Rectal smooth muscle tissue (tissue), 1 donor: ENCODE measurements at regions not wholly inside any gene's neighbourhood (a gene's known extent, or its start where the extent isn't known, plus 50 kb on each side); places are given as distances from the start of the nearest gene placed in this dataset.

Experiments used
- H3K27ac ChIP-seq: one replicate; pipeline ENCODE4 v1.7.0; 2013; ENCODE audit warnings: low read depth, low read length, inconsistent platforms
- H3K27me3 ChIP-seq: one replicate; pipeline ENCODE4 v1.7.0; 2013; ENCODE audit warnings: low read length; ENCODE audit not compliant: control insufficient read depth, insufficient read depth
- H3K36me3 ChIP-seq: one replicate; pipeline ENCODE4 v1.7.0; 2013; ENCODE audit warnings: low read length; ENCODE audit not compliant: control insufficient read depth, insufficient read depth
- H3K4me1 ChIP-seq: one replicate; pipeline ENCODE4 v1.7.0; 2013; ENCODE audit warnings: low read length; ENCODE audit not compliant: control insufficient read depth, insufficient read depth
- H3K4me3 ChIP-seq: one replicate; pipeline ENCODE4 v1.7.0; 2013; ENCODE audit warnings: low read length
- H3K9ac ChIP-seq: one replicate; pipeline ENCODE4 v1.7.0; 2013; ENCODE audit warnings: low read length

DNA sequence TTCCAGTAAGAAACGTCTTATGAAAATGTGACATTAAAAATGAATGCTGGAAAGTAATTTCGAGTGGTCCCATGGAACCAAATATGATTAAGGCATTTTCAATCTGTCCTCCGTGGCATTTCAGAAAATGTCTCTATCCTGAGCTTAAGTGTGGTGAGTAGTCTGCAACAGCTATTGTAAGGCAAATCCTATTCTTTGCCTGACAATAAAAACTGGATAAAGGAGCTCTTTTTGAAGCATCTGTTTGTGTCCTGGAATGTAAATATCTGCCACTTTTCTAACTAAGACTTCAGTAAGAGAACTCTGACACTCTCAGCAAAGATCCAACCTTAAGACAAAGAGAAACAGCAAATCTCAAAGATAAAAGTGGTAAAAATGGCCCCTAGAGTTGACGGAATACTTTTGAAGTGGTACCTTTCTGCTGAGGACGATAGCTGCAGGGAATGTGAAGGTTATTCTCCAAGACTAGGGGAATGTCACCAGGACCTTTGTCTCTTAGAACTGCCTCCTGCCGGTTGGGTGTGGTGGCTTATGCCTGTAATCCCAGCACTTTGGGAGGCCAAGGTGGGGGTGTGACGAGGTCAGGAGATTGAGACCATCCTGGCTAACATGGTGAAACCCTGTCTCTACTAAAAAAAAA lies 486.7 kb upstream of the ZP4 start:
- H3K4me3 ChIP-seq = no peak overlapping the region
- H3K36me3 ChIP-seq = no peaks in the 10 kb centered on the region
- H3K27ac ChIP-seq = no peak overlapping the region
- no peaks in the 10 kb centered on the region for H3K27me3 ChIP-seq
- no peaks in the 10 kb centered on the region for H3K4me1 ChIP-seq
- no peak overlapping the region for H3K9ac ChIP-seq

DNA sequence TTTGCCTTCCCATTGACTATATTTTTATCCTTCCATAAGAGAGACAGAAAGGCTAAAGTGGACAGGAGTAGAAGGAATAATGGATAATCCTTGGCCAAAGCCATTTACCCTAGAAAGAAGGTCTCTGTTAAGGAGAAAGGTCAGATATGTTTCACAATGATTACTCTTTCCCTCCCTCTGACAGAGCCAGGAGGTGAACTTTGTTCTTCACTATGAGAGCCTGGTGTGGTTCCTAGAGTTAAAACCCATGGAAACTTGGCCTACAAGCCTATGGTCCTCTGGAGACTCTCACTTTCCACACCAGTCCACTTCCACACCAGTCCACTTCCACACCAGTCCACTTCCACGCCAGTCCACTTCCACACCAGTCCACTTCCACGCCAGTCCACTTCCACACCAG lies 479.9 kb upstream of the ZP4 start:
- H3K4me1 ChIP-seq = no peaks in the 10 kb centered on the region
- no peak overlapping the region for H3K4me3 ChIP-seq
- H3K27ac ChIP-seq = no peak overlapping the region
- no peaks in the 10 kb centered on the region for H3K36me3 ChIP-seq
- no peaks in the 10 kb centered on the region for H3K27me3 ChIP-seq
- no peak overlapping the region for H3K9ac ChIP-seq

DNA sequence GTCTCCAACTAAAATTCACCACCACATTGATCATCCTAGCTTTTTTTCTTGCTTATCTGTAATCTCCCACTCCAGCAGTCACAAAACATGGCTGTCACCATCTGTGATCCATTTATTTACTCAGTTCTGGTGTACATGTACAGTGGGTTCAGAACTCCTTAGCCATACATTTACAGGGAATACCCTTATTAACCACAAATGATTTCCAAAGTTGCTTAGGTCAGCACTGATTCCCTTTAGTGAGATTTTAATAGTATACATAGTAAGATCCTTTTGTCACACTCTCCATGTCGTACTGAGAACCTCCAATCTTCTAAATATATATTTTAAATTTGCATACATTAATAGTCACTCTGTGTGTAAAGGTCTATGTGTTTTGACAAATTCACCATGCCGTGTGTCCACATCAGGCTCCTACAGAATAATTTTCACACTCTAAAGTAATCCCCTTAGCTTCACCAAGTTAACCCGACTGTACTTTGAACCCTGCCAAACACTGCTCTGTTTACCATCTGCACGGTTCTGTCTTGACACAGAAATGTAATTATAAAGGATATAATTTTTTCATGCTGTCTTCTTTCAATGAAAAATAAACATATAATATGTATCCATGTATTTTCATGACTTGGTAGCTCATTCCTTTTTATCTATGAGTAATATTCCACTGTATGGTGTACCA lies 473.6 kb upstream of the ZP4 start:
- H3K27me3 ChIP-seq = no peaks in the 10 kb centered on the region
- no peak overlapping the region for H3K4me3 ChIP-seq

DNA sequence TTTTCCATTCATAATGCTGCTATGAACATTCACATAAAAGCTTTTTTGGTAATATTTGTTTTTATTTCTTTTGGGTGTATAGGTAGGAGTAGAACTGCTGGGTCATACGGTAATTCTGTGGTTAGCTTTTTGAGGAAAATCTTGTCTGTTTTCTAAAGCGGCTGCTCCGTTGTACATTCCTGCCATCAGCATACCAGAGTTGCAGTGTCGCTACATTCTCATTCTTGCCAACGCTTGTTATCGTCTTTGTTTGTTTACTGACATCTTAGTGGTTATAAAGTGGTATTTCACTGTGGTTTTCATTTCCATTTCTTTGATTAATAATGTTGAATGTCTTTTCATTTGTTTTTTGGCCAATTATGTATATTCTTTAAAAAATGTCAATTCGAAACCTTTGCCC lies 469.8 kb upstream of the ZP4 start:
- Histone ChIP-seq H3K4me1 (no peaks in the 10 kb centered on the region), H3K27ac (no peak overlapping the region), H3K36me3 (no peaks in the 10 kb centered on the region), H3K9ac (no peak overlapping the region), H3K4me3 (no peak overlapping the region), H3K27me3 (no peaks in the 10 kb centered on the region)

More for the DNA sequence above, 473.6 kb upstream of the ZP4 start:
- no peak overlapping the region for H3K27ac ChIP-seq
- no peaks in the 10 kb centered on the region for H3K4me1 ChIP-seq
- H3K36me3 ChIP-seq = no peaks in the 10 kb centered on the region
- H3K9ac ChIP-seq = no peak overlapping the region

DNA sequence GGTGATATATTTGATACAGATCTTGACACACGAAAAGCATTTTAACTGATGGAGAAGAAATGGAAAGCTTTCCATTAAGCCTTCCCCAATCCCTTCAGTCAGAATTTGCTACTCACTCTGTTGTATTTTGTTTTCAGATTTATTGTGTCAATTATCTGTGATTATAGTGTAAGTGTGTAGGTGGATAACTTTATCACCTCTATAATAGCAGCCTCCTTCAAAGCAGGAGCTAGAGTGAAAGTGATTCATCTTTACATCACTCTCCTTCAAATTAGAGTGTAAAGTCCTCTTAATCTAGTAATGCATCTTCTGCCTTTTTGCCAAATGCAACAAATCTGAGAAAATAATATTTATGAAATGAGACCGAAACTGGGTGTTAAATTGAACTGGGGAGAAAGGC lies 459.7 kb upstream of the ZP4 start:
- Histone ChIP-seq H3K9ac (no peak overlapping the region), H3K4me3 (no peak overlapping the region), H3K27me3 (no peaks in the 10 kb centered on the region), H3K36me3 (no peaks in the 10 kb centered on the region), H3K27ac (no peak overlapping the region), H3K4me1 (no peaks in the 10 kb centered on the region)

DNA sequence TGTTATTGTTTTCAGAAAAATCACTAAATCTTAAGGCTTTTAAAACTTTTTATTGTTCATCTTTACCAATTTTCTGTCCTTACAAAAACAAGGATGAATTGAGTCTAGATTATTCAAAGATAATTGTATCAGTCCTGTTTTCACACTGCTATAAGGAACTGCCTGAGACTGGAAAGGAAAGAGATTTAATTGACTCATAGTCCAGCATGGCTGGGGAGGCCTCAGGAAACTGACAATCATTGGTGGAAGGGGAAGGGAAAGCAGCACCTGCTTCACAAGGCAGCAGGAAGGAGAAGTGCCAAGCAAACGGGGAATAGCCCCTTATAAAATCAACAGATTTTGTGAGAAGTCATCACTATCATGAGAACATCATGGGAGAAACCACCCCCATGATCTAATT lies 455.6 kb upstream of the ZP4 start:
- H3K4me3 ChIP-seq = no peak overlapping the region

GRCh38 chr1:238345837-238346236 lies 455.1 kb upstream of the ZP4 start:
- no peak overlapping the region for H3K4me3 ChIP-seq
- H3K27ac ChIP-seq = no peak overlapping the region
- H3K27me3 ChIP-seq = no peaks in the 10 kb centered on the region
- H3K36me3 ChIP-seq = no peaks in the 10 kb centered on the region
- no peak overlapping the region for H3K9ac ChIP-seq
- H3K4me1 ChIP-seq = no peaks in the 10 kb centered on the region

More for the DNA sequence above, 455.6 kb upstream of the ZP4 start:
- Histone ChIP-seq H3K4me1 (no peaks in the 10 kb centered on the region), H3K9ac (no peak overlapping the region), H3K36me3 (no peaks in the 10 kb centered on the region), H3K27ac (no peak overlapping the region), H3K27me3 (no peaks in the 10 kb centered on the region)

GRCh38 chr1:238343852-238344251 lies 453.1 kb upstream of the ZP4 start:
- no peak overlapping the region for H3K4me3 ChIP-seq
- no peaks in the 10 kb centered on the region for H3K27me3 ChIP-seq
- H3K9ac ChIP-seq = no peak overlapping the region
- H3K27ac ChIP-seq = no peak overlapping the region
- H3K4me1 ChIP-seq = no peaks in the 10 kb centered on the region
- no peaks in the 10 kb centered on the region for H3K36me3 ChIP-seq

GRCh38 chr1:238341395-238341794 lies 450.7 kb upstream of the ZP4 start:
- no peak overlapping the region for H3K4me3 ChIP-seq
- no peak overlapping the region for H3K27ac ChIP-seq
- no peaks in the 10 kb centered on the region for H3K4me1 ChIP-seq
- H3K9ac ChIP-seq = no peak overlapping the region
- H3K36me3 ChIP-seq = no peaks in the 10 kb centered on the region
- no peaks in the 10 kb centered on the region for H3K27me3 ChIP-seq

DNA sequence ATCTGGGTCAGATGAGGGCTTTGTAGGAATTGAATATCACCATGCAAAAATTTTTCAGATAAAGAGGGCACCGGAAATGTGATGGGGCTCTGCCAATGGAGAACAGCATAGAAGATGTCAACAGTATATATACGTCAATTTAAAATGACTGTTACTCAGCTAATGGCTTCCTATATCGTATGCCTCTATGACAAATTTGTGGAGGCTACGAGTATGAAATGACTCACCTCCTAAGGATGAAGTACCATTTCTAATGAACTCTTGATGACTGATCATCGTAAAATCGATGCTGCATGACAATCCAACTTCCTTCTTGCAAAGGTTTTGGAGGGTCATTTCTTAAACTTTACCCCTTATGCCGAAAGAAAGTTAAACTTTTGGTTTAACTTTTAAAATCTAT lies 450.3 kb upstream of the ZP4 start:
- H3K27ac ChIP-seq = no peak overlapping the region
- H3K4me1 ChIP-seq = no peaks in the 10 kb centered on the region
- H3K9ac ChIP-seq = no peak overlapping the region
- H3K27me3 ChIP-seq = no peaks in the 10 kb centered on the region
- H3K4me3 ChIP-seq = no peak overlapping the region
- no peaks in the 10 kb centered on the region for H3K36me3 ChIP-seq

DNA sequence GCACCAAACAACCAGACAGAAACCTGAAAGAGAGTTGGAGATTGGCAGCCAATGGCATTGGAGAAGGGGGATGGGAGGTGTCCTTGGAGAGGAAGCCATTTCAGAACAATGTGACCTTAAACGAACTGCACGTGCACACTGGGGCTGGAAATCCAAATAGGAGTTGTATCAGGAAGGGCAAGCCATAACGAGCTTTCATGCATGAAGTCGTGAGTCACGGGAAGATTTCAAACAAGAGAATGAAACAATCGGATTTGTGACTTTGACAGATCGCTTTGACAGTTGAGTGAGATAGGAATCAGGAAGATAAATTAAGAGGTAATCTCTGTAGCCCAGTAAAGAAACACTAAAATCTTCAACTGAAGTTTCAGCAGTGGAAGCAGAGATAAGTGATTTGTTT lies 445.8 kb upstream of the ZP4 start:
- no peak overlapping the region for H3K9ac ChIP-seq
- H3K27ac ChIP-seq = no peak overlapping the region
- H3K27me3 ChIP-seq = no peaks in the 10 kb centered on the region
- no peaks in the 10 kb centered on the region for H3K36me3 ChIP-seq
- H3K4me3 ChIP-seq = no peak overlapping the region
- H3K4me1 ChIP-seq = no peaks in the 10 kb centered on the region

GRCh38 chr1:238334170-238334569 lies 443.4 kb upstream of the ZP4 start:
- Histone ChIP-seq H3K4me3 (no peak overlapping the region), H3K27ac (no peak overlapping the region), H3K36me3 (no peaks in the 10 kb centered on the region), H3K27me3 (no peaks in the 10 kb centered on the region), H3K9ac (no peak overlapping the region), H3K4me1 (no peaks in the 10 kb centered on the region)

DNA sequence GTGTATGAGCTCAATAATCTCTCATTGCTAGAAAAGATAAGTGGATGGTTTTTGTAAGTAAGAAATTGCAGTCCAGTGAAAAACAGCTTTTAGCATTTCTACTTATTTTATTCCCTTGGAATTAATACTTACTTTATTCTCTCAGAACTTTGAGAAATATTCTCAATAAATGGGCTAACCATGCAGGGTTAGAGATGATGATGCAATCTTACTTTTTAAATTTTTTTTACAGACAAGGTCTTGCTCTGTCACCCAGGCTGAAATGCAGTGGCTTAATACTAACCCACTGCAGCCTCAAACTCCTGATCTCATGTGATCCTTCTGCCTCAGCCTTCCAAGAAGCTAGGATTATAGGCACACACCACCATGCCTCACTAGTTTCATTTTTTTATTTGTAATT lies 440.8 kb upstream of the ZP4 start:
- Histone ChIP-seq H3K36me3 (no peaks in the 10 kb centered on the region), H3K27me3 (no peaks in the 10 kb centered on the region), H3K4me3 (no peak overlapping the region), H3K9ac (no peak overlapping the region), H3K4me1 (no peaks in the 10 kb centered on the region), H3K27ac (no peak overlapping the region)
